ENCODE measurements at regions not wholly inside any gene's neighbourhood (a gene's known extent, or its start where the extent isn't known, plus 50 kb on each side); places are given as distances from the start of the nearest gene placed in this dataset.
A peak's percentile ranks its signal among the peaks of the same experiment; 100 is the strongest.

DNA sequence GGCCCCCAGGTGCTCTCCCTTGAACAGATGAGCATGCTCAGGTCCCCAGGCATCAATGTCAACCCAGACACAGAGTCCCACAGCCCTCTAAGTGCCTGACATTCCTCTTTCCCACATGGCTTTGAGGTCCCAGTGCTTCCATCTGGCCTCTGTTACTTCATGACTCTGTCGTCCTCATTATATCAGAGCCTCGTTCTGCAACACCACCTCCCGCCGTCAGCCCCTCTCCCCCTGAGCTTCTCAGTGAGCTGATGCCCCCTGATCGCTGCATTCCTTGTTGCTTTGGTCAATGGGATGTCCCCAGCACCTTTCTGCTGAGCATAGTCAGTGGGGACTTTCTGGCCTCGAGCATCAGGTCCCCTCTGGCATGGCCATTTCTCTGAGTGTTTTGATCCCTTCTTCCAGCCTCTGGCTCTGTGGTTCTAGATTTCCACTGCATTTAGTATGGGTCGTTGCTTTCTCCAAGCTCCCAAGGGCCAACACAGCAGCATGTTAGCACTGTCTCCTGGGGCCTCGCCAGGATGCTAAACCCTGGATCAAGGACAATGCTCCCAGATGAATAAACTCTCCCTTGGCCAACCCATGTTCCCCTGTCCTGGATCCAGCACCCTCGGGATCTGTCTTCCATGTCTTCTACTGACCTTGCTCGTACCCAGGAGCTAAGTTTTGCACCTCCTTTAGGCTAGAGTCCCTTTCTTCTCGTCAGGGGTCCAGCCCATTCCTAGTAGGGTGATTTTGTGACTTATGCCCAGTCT is 143.2 kb upstream of the TWIST2 start:
- no peak for DNase-seq (ENCODE audit: low read depth)
- TF ChIP-seq, protein P1, sequence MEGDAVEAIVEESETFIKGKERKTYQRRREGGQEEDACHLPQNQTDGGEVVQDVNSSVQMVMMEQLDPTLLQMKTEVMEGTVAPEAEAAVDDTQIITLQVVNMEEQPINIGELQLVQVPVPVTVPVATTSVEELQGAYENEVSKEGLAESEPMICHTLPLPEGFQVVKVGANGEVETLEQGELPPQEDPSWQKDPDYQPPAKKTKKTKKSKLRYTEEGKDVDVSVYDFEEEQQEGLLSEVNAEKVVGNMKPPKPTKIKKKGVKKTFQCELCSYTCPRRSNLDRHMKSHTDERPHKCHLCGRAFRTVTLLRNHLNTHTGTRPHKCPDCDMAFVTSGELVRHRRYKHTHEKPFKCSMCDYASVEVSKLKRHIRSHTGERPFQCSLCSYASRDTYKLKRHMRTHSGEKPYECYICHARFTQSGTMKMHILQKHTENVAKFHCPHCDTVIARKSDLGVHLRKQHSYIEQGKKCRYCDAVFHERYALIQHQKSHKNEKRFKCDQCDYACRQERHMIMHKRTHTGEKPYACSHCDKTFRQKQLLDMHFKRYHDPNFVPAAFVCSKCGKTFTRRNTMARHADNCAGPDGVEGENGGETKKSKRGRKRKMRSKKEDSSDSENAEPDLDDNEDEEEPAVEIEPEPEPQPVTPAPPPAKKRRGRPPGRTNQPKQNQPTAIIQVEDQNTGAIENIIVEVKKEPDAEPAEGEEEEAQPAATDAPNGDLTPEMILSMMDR (IDR thresholded peaks at IDR 0.05; ENCODE audit: low read length, missing control alignments) = no peak
- no peak overlapping the region for H3K4me3 ChIP-seq (replicated peaks; ENCODE audit: low read depth, low read length)

GRCh38 chr2:238706163-238706562 is 141.7 kb upstream of the TWIST2 start:
- TF ChIP-seq, protein P1 (IDR thresholded peaks at IDR 0.05; ENCODE audit: low read length, missing control alignments) = no peak
- DNase-seq (ENCODE audit: low read depth) = no peak
- no peak overlapping the region for H3K4me3 ChIP-seq (replicated peaks; ENCODE audit: low read depth, low read length)

GRCh38 chr2:238706673-238707072 is 141.2 kb upstream of the TWIST2 start:
- TF ChIP-seq, protein P1 (IDR thresholded peaks at IDR 0.05; ENCODE audit: low read length, missing control alignments) = peak; percentile 39
- H3K4me3 ChIP-seq (replicated peaks; ENCODE audit: low read depth, low read length) = no peak overlapping the region
- no peak for DNase-seq (ENCODE audit: low read depth)

GRCh38 chr2:238709325-238710025 is 138.4 kb upstream of the TWIST2 start:
- DNase-seq (ENCODE audit: low read depth) = no peak
- TF ChIP-seq, protein P1 (IDR thresholded peaks at IDR 0.05; ENCODE audit: low read length, missing control alignments) = no peak
- H3K4me3 ChIP-seq (replicated peaks; ENCODE audit: low read depth, low read length) = no peak overlapping the region

GRCh38 chr2:238710032-238710735 is 137.7 kb upstream of the TWIST2 start:
- TF ChIP-seq, protein P1 (IDR thresholded peaks at IDR 0.05; ENCODE audit: low read length, missing control alignments) = no peak
- no peak overlapping the region for H3K4me3 ChIP-seq (replicated peaks; ENCODE audit: low read depth, low read length)
- DNase-seq (ENCODE audit: low read depth) = no peak

DNA sequence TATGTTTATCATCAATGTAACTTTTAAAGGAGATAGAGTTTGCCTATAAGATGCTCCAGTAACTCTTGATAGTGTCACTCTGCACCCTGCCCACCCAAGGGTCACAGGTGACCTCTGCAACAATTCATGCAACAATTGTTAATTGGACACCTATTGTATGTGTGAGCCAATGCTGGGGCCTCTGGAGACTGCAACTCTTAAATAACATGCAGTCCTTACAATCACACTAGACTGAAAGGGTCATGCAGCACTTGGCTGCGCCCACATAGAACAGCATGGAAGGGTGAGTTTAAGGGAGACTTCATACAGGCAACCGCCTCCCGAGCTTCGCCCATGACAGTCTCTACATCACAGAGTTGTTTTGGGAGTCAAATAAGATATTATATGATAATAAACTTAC is 137.1 kb upstream of the TWIST2 start:
- TF ChIP-seq, protein P1 (IDR thresholded peaks at IDR 0.05; ENCODE audit: low read length, missing control alignments) = no peak
- no peak for DNase-seq (ENCODE audit: low read depth)
- no peak overlapping the region for H3K4me3 ChIP-seq (replicated peaks; ENCODE audit: low read depth, low read length)
